HG03139 (cell line): ENCODE measurements at regions not wholly inside any gene's neighbourhood (a gene's known extent, or its start where the extent isn't known, plus 50 kb on each side); places are given as distances from the start of the nearest gene placed in this dataset.

Experiments used
- ATAC-seq: cut with Tn5 transposase; IDR thresholded peaks from one replicate; pipeline ENCODE4 v1.9.1; 2021; ENCODE audit not compliant: unreplicated experiment

DNA sequence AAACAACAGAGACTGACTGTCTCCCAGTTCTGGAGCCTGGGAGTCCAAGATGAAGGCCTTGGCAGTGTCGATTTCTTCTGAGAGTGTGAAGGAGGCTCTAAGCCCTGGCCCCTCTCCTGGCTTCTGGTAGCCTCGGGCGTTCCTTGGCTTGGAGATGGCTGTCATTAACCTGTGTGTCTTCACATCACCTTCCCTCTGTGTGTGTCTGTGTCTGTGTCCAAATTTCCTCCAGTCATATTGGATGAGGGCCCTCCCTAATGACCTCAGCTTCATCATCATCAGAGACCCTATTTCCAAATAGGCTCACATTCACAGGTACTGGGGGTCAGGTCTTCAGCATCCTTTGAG, 138.3 kb downstream of the TOMM20 start:
- no peak for ATAC-seq

DNA sequence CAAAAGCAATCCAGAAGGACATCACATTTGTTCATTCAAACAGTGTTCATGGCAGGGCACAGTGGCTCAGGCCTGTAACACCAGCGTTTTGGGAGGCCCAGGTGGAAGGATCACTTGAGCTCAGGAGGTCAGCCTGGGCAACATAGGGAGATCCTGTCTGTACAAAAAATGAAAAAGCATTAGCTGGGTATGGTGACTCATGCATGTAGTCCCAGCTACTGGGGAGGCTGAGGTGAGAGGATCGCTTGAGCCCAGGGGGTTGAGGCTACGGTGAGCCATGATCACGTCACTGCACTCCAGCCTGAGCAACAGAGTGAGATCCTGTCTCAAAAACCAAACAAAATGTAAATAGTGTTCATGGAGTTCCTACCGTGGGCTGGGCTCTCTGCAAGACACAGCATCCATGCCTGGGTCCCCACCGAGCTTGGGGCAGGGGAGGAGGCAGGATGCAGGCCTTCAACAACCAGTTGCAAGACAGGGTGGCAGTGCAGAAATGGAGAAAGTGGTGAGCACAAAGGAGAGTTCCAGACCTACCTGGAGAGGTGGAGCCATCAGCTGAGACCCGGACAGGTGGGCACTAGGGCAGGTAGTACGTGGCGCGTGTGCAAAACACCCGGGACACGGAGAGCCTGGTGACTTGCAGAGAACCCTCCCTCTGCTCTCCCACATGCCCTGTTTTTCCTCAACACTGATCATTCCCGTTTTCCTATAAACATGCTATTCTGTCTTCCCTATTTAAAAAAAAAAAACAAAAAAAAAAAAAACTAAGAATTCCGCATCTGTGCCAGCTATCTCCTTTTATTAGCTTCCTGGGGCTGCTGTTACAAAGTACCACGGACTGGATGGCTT, 138.9 kb downstream of the TOMM20 start:
- no peak for ATAC-seq

DNA sequence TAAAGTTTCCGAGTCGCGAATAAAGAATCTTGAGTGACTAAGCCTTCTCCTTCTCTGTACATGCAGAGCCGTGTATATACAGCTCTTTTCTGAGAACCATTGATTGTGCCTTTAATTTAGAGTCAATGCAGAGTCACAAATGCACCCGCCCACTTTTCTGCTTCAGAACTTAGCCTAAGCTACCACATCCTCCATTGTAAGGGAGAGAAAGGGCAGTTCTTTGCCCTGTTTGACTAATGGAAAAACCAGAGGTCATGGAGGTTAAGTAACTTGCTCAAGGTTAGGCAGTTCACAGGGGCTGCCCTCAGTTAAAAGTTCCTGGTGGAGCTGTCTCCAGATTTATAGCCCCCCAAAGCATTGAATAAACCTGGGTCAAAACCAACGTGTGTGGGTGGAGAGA, 139.6 kb downstream of the TOMM20 start:
- ATAC-seq: no peak

DNA sequence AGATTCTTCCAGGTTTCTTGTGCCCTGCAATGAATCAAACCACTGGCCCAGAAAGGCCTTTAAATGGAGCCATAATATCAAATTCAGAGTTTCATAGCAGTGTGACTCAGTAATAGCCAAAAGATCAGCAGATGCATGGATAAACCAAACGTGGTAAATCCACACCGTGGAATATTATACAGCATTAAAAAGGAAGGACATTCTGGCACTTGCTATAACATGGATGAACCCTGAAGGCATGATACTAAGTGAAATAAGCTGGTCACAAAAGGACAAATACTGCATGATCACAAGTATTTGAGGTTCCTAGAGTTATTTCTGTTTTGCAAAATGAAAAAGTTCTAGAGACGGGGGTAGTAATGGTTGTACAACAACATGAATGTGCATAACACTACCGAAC, 140.1 kb downstream of the TOMM20 start:
- ATAC-seq: no peak

DNA sequence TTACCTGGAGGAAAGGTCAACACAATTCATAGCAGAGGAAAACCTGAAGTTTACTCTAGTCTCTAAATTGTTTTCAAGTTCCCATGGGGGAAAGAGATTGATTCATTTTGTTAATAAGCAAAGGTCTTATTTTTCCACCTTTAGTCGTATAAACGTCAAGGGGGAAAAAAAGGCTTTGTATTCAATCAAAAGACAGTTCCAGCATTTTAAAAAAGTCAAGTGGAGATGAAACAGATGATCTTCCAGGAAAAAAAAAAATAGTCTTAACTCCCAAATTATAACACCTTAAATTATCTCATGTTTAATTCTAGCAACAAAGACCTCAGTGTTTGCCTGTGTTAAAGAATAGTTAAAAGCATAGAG, 140.5 kb downstream of the TOMM20 start:
- ATAC-seq: no peak

DNA sequence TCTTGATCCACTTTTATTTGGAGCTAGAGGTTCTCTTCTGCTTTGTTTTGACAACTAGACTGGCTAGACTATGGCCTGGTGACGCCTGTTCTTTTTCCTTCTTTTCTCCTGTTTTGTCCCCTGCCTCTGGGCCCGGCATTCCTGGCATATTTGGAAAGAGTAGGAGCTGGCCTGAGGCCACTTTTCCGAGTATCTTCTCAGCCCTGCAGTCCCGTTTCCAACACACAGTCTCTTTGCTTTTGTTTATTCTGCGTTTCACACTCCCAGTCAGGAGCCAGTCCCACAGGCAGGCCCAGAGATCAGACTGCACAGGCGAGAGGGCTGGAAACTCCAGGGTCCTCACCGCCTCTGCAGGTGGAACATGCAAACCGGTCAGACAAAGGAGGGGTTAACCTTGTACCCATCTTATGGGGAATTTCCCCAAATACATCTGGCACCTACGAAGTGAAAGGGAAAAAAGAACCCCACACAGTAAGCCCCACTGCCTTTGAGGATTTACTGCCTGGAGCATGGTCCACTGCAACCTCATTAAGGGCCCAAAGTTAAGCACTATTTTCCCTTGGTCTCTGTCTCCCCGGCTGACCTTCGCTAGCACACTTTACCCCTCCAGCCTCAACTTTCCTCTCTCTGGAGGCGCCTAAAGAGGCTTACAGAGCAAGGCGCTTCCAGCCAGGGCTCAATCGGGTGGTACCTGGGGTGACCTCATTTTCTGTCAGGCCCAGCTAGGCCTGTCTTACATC, 141.1 kb downstream of the TOMM20 start:
- no peak for ATAC-seq

DNA sequence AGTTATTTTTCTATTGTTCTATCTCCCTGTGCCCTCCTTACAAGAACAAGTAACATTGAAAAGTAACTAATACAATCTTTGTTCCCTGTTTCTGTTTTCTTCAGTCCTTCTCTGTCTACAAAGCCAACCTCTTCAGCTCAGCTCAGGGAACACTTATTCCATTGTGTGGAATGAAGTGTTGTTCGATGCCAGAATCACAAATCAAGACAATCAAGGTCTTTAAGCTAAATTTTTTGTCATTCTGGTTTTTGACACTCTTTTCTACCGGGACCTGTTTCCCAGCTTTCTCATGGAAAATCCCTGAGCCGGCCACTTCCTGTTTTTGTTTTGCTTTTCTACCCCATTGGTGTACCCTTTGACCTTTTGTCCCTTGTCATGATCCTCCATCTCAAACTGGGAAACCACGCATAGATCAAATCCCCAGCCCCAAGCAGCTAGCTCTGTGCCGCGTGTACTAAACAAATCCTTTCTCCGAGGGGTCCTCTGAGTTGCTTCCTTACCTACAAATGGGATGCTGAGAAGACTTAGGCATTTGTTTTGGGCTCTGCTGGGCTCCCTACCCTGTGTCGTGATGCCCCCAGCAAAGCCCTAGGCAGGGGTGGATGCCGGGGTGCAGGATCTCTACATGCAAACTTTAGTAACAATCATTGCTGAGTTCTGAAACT, 141.8 kb downstream of the TOMM20 start:
- no peak for ATAC-seq

DNA sequence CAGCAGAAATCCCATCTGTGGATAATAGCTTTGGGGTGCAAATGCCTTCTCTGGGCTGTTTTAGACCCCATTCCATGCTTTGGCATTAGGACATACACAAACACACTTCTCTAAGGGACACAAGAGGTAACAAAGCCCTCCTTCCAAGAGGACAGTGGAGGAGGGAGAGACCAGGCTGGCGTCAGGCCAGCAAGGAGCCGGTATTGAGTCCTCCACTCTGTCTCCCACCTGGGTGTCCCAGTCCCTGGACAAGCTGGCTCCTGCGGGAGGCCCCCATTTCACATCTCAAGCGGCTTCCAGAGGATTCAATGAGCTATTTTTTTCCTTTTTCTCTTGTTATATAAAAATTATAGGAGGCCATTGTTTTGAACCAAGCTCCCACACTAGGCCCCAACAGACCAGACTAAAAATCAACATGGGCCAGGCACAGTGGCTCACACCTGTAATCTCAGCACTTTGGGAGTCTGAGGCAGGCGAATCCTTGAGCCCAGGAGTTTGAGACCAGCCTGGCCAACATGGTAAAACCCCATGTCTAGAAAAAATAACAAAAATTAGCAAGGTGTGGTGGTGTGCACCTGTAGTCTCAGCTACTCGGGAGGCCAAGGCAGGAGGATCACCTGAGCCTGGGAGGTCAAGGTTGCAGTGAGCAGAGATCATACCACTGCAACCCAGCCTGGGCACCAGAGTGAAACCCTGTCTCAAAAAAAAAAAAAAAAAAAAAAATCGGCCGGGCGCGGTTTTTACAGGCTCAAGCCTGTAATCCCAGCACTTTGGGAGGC, 142.9 kb downstream of the TOMM20 start:
- ATAC-seq: no peak

DNA sequence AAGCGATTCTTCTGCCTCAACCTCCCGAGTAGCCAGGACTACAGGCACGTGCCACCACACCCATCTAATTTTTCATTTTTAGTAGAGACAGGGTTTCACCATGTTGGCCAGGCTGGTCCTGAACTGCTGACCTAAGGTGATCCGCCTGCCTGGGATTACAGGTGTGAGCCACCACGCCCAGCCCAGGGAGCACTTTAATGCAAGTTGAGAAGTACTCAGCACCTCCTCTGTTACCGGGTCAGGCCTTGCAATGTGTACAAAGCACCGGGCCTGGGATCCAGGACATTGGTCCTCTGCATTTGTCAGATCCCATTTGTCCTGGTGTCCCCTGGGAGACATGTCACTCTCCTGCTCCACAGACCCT, 143.6 kb downstream of the TOMM20 start:
- ATAC-seq: no peak

DNA sequence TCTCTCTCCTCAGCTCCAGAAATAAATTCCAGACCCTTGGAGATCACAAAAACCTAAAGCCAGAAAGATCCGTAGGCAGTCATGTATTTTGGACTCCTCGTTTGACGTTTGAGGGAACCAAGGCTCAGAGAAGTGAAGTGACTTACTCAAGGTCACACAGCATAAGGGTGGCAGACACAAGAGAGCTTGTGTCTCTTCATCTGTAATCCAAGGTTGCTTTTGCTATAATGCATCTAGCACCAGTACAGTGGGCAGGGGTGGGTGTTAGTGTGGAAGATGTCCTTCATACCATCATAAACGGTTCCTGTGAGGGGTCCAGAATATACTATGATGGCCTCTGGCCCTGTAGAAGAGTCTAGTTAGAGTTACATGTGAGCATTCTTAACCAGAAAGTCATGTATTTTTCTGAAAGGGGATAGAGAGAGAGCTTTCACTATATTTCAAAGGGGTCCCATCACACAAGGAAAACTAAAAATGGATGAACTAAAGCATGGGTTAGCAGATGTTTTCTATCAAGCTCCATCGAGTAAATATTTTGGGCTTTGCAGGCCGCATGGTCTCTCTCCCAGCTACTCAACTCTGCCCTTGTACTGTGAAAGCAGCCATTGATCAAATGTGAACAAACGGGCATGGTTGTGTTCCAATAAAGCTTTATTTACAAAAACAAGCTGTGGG, 144.9 kb downstream of the TOMM20 start:
- ATAC-seq: no peak

DNA sequence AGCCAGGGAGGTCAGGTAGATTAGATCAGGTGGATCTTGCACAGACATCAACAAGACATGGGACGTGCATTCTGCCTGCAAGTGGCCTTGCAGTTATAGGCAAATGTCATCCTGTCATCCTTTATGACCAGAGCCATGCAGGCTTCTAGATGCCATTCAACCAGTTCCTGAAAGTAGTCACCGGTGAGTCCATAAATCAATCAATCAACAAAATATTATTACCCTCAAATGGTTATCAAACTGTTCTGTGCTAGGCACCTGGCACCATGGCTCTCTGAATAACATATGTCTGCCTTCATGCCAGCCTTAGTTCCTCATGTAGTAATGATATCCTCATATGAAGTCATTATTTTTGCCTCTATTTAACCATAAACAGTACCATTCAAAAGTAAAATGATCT, 146.9 kb downstream of the TOMM20 start:
- ATAC-seq: no peak

DNA sequence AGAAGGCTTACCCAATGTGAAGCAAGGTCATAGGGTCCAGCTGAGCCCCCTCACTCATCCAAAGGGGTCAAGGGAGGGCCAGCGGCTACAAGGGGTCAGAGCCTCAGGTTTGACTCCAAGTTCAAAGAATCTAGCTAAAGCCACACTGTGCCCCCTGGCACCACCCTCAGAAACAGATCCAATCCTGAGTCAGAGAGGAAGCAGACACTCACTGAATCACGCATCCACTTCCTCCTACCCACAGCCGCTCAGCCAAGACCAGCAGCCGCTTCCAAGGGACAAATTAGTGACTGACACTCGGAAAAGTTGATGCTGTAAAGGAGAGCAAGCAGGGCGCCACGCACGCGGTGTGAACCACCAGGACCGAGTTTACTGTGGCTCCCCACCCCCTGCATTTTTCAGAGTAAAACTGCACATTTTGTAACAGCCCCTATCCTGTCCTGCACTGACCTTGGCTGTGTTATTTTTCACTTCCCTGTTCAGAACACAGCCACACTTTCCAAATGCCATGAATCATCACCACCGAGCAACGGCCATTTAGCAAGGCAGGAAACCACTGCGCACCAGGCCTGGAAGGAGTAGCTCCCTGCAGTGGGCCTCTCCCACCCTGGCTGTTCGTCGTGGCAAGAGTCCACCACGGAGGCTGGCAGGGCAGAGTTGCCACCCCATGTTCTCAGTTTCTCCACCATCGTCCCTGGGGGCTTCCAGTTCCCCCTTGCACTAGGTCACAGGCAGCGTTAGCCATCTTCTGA, 147.8 kb downstream of the TOMM20 start:
- ATAC-seq: peak; percentile 39

DNA sequence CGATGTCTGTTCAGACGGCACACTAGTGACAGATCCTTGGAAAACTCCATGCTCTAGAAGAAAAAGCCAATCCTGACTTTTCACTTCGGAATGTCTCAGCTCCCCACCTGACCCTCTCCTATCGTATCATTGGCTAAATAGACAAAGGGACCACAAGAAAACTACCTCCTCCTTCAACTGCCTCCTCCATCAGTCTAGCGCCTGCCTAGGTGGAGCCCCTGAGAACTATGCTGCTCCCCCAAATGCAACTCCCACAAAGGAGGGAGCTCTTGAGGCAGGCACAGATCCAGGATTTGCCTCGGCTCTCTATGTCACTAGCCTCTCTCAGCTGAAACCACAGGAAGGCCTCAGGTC, 148.4 kb downstream of the TOMM20 start:
- no peak for ATAC-seq

DNA sequence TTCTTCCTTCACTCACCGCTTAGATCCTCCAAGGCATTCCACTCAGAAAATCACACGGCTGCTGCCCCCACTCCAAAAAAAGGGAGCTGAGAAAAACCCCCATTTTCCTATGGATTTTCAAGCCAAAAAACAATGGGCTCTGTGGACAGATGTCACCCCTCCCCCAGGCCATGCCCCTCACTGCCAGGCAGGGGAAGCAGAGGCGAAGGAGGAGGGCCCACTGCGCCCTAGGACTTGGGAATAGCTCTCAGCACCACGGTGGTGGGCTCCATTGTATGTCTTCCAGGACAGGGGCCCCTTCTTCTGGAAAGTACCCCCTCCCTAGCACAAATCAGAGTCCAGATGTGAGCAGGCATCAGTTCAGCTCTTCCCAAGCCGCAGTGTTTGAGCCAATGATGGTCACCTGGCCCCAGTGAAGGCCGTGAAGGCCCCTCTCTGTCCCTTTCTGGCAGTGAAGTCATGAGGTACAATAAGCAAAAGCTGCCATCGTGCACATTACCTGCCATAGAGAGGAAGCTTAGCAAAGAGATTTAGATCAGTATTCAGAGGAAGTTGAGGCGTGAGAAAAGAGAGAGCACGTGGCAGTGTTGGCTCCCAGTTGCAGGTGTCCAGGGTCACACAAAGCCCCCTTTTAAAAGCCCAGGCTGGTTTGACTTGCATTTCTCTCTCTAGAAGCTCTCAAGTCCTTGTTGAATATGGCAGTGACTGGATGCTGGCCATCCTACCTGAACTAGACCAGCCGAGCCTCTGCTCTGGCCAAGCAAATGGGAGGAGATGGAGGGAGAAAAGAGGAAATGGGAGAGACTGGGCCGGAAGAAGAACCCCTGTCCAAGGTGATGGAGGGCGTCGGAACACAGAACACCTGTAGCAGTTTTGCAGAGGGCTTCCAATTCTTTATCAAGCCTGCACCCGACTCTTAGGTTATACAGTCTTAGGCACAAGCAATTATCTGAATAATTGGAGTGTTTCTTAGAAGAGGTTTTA, 149.0 kb downstream of the TOMM20 start:
- no peak for ATAC-seq

DNA sequence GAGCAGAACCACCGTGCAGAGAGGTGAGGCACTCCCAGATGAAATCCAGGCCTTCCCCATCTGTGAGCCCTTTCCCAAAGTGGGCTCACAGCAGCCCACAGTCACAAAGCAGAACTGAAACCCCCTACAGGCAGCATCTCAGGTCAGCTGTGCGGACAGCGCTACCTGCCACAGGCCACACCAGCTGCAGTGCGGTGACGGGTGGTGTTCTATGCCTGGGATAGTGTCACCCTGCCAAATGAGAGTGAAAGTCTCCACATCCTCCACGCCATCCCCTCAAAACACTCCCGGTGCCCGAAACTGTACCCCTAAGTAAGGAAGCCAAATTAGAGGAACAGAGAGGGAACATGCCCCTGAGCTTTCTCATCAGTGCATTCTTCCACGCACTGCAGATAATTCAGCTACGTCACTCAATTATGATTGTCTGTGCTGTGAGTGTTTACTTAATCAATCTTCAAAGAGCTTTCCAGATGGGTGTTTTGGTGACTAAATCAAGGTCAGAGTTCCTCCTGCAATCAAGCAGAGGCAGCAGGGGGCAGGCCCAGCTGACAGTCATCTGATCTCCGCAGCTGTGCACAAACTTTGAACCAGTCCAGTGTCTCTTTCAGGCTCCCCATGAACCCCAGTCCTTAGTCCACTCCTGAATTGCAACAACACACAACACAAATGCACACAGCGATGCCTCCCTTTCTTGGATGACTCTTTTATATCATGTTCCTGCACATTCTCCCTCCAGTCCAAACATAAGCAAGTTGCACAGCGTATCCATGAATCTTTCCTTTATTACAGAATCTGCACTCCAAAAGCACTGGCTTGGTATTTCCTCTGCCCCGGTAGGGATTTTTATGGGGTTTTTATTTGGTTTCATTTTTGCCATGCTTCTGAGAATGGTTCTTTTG, 150.0 kb downstream of the TOMM20 start:
- peak; percentile 75 for ATAC-seq

DNA sequence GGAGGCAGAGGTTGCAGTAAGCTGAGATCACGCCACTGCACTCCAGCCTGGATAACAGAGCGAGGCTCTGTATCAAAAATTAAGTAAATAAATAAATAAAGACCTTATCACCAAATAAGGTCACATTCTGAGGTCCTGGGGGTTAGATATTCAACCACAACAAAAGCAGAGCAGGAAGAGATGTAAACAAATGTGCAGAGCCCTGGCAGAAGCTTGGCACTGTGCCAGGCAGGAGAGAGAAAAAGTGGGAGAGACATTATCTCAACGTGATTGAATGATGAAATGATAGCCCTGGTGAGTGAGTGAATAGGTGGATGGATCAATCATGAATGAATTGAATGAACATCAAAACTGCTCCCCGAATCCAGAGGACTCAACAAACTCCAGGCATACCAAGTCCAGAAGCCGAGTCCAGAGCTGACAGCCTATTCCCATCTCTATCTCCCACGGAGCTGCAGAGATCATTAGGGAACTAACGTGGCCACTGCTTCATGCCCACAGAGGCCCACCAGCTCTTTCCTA, 150.7 kb downstream of the TOMM20 start:
- ATAC-seq: no peak

DNA sequence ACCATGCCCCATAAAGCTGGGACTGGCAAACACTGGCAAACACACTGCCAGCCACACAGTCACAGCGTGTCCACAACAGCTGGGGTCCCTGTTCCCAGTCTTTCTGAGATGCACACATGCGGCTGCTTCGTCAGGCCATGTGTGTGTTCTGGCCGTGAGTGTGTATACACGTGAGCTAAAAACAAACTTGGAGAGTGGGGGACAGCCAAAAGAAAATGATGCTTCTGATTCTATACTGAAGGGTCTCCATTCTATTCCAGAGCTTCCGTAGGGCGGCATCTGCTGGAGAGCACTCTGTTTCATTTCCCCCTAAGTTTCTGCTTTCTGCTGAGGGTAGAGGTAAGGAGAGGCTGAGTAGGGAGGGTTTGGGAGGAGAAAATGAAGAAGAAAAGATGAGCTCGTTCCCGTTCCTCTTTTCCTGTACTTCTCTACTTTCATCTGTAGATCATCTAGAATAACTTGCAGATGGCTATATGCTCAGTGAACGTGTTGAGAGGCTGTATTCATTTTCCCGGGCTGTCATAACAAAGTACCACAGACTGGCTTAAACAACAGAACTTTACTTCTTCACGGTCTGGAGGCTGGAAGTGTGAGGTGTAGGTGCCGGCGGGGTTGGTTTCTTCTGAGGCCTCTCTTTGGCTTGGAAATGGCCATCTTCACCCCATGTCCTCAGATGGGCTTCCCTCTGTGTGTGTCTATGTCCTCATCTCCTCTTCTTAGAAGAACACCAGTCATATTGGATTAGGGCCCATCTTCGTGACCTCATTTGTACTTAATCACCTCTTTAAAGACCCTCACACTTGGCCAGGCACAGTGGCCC, 151.6 kb downstream of the TOMM20 start:
- ATAC-seq: no peak
